Heart left ventricle (tissue), 16 donors: ENCODE measurements at regions not wholly inside any gene's neighbourhood (a gene's known extent, or its start where the extent isn't known, plus 50 kb on each side); places are given as distances from the start of the nearest gene placed in this dataset.

Source experiments
- ATAC-seq, 4 donors: fragments of 200-7000 bp; cut with Tn5 transposase; one replicate each; pipeline ENCODE4 v1.9.1; 2020 to 2022; ENCODE audit warnings: moderate library complexity in 4 of 4, mild to moderate bottlenecking in 3 of 4, moderate number of reproducible peaks in 1 of 4
- DNase-seq, 5 donors: peaks; one replicate each; pipeline ENCODE4 v3.0.0-alpha.2; 2020
- H3K27ac ChIP-seq, 12 donors: fragments of 200-600 bp; sonication (generic) in 4 of 12; one replicate each; pipeline versions ENCODE4 v1.5.0 to v1.8.0; 2016 to 2022; ENCODE audit warnings: mild to moderate bottlenecking in 2 of 12
- H3K27me3 ChIP-seq, 9 donors: fragments of 200-600 bp; sonication (generic) in 2 of 9; one replicate each; pipeline versions ENCODE4 v1.5.1 to v1.8.0; 2016 to 2022; ENCODE audit warnings: mild to moderate bottlenecking in 3 of 9
- H3K36me3 ChIP-seq, 9 donors: fragments of 200-600 bp; sonication (generic) in 2 of 9; one replicate each; pipeline versions ENCODE4 v1.5.0 to v1.8.0; 2018 to 2022; ENCODE audit warnings: mild to moderate bottlenecking in 2 of 9
- H3K4me1 ChIP-seq, 12 donors: fragments of 200-600 bp; sonication (generic) in 4 of 12; one replicate each; pipeline versions ENCODE4 v1.5.0 to v1.8.0; 2016 to 2022; ENCODE audit warnings: mild to moderate bottlenecking in 3 of 12
- H3K4me3 ChIP-seq, 12 donors: fragments of 200-600 bp; sonication (generic) in 4 of 12; one replicate each; pipeline versions ENCODE4 v1.5.0 to v1.8.0; 2017 to 2022; ENCODE audit warnings: mild to moderate bottlenecking in 9 of 12, moderate library complexity in 4 of 12
- H3K9me3 ChIP-seq, 12 donors: fragments of 200-600 bp; sonication (generic) in 4 of 12; one replicate each; pipeline versions ENCODE4 v1.5.0 to v1.8.0; 2016 to 2022; ENCODE audit warnings: mild to moderate bottlenecking in 1 of 12
- CTCF ChIP-seq, 12 donors: fragments of 200-600 bp; sonication (generic) in 4 of 12; IDR thresholded peaks; one replicate each; pipeline versions ENCODE4 v1.5.0 to v1.8.0; 2018 to 2022; ENCODE audit warnings: antibody characterized with exemption in 12 of 12, mild to moderate bottlenecking in 5 of 12
- POLR2A ChIP-seq, 2 donors: fragments of 450-650 bp; IDR thresholded peaks; one replicate each; pipeline ENCODE4 v1.6.1; 2017; ENCODE audit warnings: antibody characterized with exemption in 2 of 2, mild to moderate bottlenecking in 2 of 2, moderate library complexity in 2 of 2
- WGBS, 4 donors: extraction: QIAGEN DNeasy Blood & Tissue Kit in 2 of 4; methylation state at CpG; one replicate each; pipeline versions ENCODE4 v1.1.5 to v1.1.7; 2013 to 2018; 5-methylcytosine and 5-hydroxymethylcytosine counted together
- intact Hi-C, 10 donors: fragments of 100-400 bp; cut with DNase I; formaldehyde crosslinking; loops; one replicate each; pipeline versions ENCODE4 v1.11.1 to v1.14.2; 2022
- donor health status: ischemic (EF 13 %, LVEDD 7.1; RV severe dilation, severe dysfunction).
- donor health status: healthy with polysubstance abuse.
- donor health status: DM: no; HTN: yes; CAD: no.
- donor health status: DM: no; HTN: no; CAD: no.
- donor health status: ischemic (EF 25% LVEDD 6.9; RV normal size, moderate dysfunction).
- donor health status: ischemic (EF 25% LVEDD 5.7; RV mildly dilated, moderate dysfunction).
- donor health status: healthy.
- donor health status: DM: yes; HTN: yes; CAD: no.
- donor health status: ischemic (EF 35%, LVEDD 5.7; RV mildly dilated, moderate dysfunction).
- donor health status: nonischemic (EF 11% LVEDD 7.7; RV severe dilation, severe dysfunction).
- donor health status: DM: yes; HTN: yes; CAD: no.
- donor health status: PGD.
- donor health status: ischemic (EF 29% LVEDD 5.4; RV normal size, mild dysfunction).
- donor health status: nonischemic (EF 23%, LVEDD 6.1; RV moderate dilation, normal function).

GRCh38 chr18:73782405-73782804, 365.2 kb downstream of the FBXO15 start:
- Histone ChIP-seq H3K4me3 (no peak overlapping the region), H3K27ac (no peak overlapping the region), H3K36me3 (no peaks in the 10 kb centered on the region), H3K4me1 (no peaks in the 10 kb centered on the region), H3K9me3 (no peaks in the 10 kb centered on the region), H3K27me3 (no peaks in the 10 kb centered on the region)
- TF ChIP-seq POLR2A (IDR thresholded peaks at IDR 0.05): no peak
- TF ChIP-seq CTCF (IDR thresholded peaks at IDR 0.05): no peak
- no peak for ATAC-seq
- intact Hi-C loops: no loop called here
- DNase-seq: no peak
- WGBS, 4 donors: 89 to 93% (median 90%) methylated on average over 6 of the region's 6 CpGs

GRCh38 chr18:73780218-73780617, 367.4 kb downstream of the FBXO15 start:
- no peak overlapping the region for H3K27ac ChIP-seq
- no peaks in the 10 kb centered on the region for H3K4me1 ChIP-seq
- no peaks in the 10 kb centered on the region for H3K27me3 ChIP-seq
- H3K4me3 ChIP-seq: no peak overlapping the region
- intact Hi-C loops: no loop called here
- ATAC-seq: no peak
- no peaks in the 10 kb centered on the region for H3K9me3 ChIP-seq
- DNase-seq: no peak
- WGBS, 4 donors: 88 to 92% (median 92%) methylated on average over 7 of the region's 7 CpGs
- no peak for TF ChIP-seq POLR2A (IDR thresholded peaks at IDR 0.05)
- TF ChIP-seq CTCF (IDR thresholded peaks at IDR 0.05): no peak
- no peaks in the 10 kb centered on the region for H3K36me3 ChIP-seq

GRCh38 chr18:73778032-73778359, 369.6 kb downstream of the FBXO15 start:
- H3K36me3 ChIP-seq: no peaks in the 10 kb centered on the region
- H3K4me1 ChIP-seq: no peaks in the 10 kb centered on the region
- DNase-seq (no peak), ATAC-seq (no peak)
- TF ChIP-seq POLR2A (IDR thresholded peaks at IDR 0.05) (no peak), CTCF (IDR thresholded peaks at IDR 0.05) (no peak)
- H3K9me3 ChIP-seq: no peaks in the 10 kb centered on the region
- intact Hi-C loops: no loop called here
- H3K27ac ChIP-seq: no peak overlapping the region
- H3K4me3 ChIP-seq: no peak overlapping the region
- 40 to 51% (median 44%) methylated on average over 2 of the region's 2 CpGs for WGBS, 4 donors
- no peaks in the 10 kb centered on the region for H3K27me3 ChIP-seq

GRCh38 chr18:73777356-73778031, 370.1 kb downstream of the FBXO15 start:
- no peaks in the 10 kb centered on the region for H3K27me3 ChIP-seq
- 49 to 63% (median 55%) methylated on average over 1 of the region's 1 CpG for WGBS, 4 donors
- peaks cover 0 to 3% (median 0%) of the 10 kb centered on the region in 12 donors for H3K4me1 ChIP-seq
- no peaks in the 10 kb centered on the region for H3K9me3 ChIP-seq
- no peak overlapping the region for H3K4me3 ChIP-seq
- TF ChIP-seq POLR2A (IDR thresholded peaks at IDR 0.05): no peak
- no peak for TF ChIP-seq CTCF (IDR thresholded peaks at IDR 0.05)
- no peaks in the 10 kb centered on the region for H3K36me3 ChIP-seq
- DNase-seq: no peak
- no peak for ATAC-seq
- no peak overlapping the region for H3K27ac ChIP-seq
- intact Hi-C loops: no loop called here
